SU-DHL-6 (cell line): ENCODE measurements at regions not wholly inside any gene's neighbourhood (a gene's known extent, or its start where the extent isn't known, plus 50 kb on each side); places are given as distances from the start of the nearest gene placed in this dataset.

Experiments used
- H2AFZ ChIP-seq: fragments of 200-600 bp; sonication (generic); 2 replicates; pipeline ENCODE4 v1.6.1; 2014; ENCODE audit warnings: low read depth, mild to moderate bottlenecking, moderate library complexity, mixed read lengths, antibody characterized with exemption, low read length; ENCODE audit not compliant: severe bottlenecking
- H3F3A ChIP-seq: fragments of 200-600 bp; shearing (Covaris generic); 2 replicates; pipeline ENCODE4 v1.6.0; 2016; ENCODE audit warnings: antibody characterized with exemption, mild to moderate bottlenecking; ENCODE audit not compliant: insufficient read depth
- H3K27ac ChIP-seq: fragments of 200-600 bp; sonication (generic); 2 replicates; pipeline ENCODE4 v1.5.1; 2016; ENCODE audit warnings: low read depth, mild to moderate bottlenecking, low read length, moderate library complexity, mixed read lengths
- H3K27me3 ChIP-seq: fragments of 200-600 bp; sonication (generic), shearing (Covaris generic); 2 replicates; pipeline ENCODE4 v1.6.0; 2014; ENCODE audit warnings: mild to moderate bottlenecking, low read length
- H3K36me3 ChIP-seq: fragments of 200-600 bp; sonication (generic); 2 replicates; pipeline ENCODE4 v1.6.1; 2014; ENCODE audit warnings: mild to moderate bottlenecking, low read length, mixed read lengths
- H3K4me2 ChIP-seq: fragments of 300-600, 200-600 bp; shearing (Covaris generic), sonication (generic); 2 replicates; pipeline ENCODE4 v1.6.0; 2014; ENCODE audit warnings: low read length, low read depth, mild to moderate bottlenecking; ENCODE audit not compliant: poor library complexity, severe bottlenecking
- H3K4me3 ChIP-seq: fragments of 200-600 bp; sonication (generic); 2 replicates; pipeline ENCODE4 v1.5.1; 2014; ENCODE audit warnings: antibody characterized with exemption, low read length, mild to moderate bottlenecking, mixed read lengths; ENCODE audit not compliant: insufficient read depth, poor library complexity, severe bottlenecking
- H3K79me2 ChIP-seq: fragments of 200-600 bp; sonication (generic); 2 replicates; pipeline ENCODE4 v1.6.1; 2014; ENCODE audit warnings: mild to moderate bottlenecking, low read length, moderate library complexity; ENCODE audit not compliant: insufficient read depth
- H3K9ac ChIP-seq: fragments of 200-600 bp; sonication (generic); 2 replicates; pipeline ENCODE4 v1.7.0; 2014; ENCODE audit warnings: mild to moderate bottlenecking, low read length
- H3K9me2 ChIP-seq: fragments of 200-600 bp; sonication (generic); replicated peaks from 2 replicates; pipeline ENCODE4 v1.6.1; 2014; ENCODE audit warnings: low read length; ENCODE audit not compliant: insufficient read depth
- H3K9me3 ChIP-seq: fragments of 200-600 bp; sonication (generic); 2 replicates; pipeline ENCODE4 v1.6.1; 2014; ENCODE audit warnings: low read length, mixed read lengths; ENCODE audit not compliant: insufficient read depth
- H4K20me1 ChIP-seq: fragments of 200-600 bp; sonication (generic); 2 replicates; pipeline ENCODE4 v1.6.1; 2014; ENCODE audit warnings: low read depth, mild to moderate bottlenecking, antibody characterized with exemption, low read length, moderate library complexity, mixed read lengths
- CTCF ChIP-seq: fragments of 200-600 bp; sonication (generic); IDR thresholded peaks from one replicate; pipeline ENCODE4 v1.5.1; 2017; ENCODE audit warnings: antibody characterized with exemption, mild to moderate bottlenecking, low read length, moderate library complexity; ENCODE audit not compliant: insufficient read depth, poor library complexity, severe bottlenecking
- EZH2phosphoT487 ChIP-seq: fragments of 200-600 bp; sonication (generic), shearing (Covaris generic); conservative IDR thresholded peaks from 2 replicates; pipeline ENCODE4 v1.6.1; 2018; ENCODE audit warnings: mild to moderate bottlenecking, antibody characterized with exemption, low read length, moderate library complexity, mixed read lengths

DNA sequence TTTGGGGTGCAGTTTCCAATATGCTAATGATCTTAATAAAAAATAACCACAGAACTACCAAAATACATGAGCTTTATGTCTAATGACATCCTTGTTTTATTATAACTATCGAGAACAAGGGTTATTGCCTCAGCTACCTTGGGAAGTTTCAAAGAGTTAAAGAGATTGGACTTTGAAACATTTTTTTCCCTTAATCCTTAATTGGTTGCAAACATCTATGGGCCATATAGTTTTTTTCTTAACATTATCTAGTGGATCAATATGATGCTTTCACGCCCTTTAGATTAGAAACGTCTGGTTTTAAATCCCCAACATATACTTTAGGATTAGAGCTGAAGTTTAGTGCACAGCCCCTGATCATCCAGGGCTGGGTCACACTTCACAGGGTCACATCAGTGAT lies 219.2 kb upstream of the SGO1 start:
- no peak overlapping the region for H3K9ac ChIP-seq
- H3F3A ChIP-seq, result no peaks in the 10 kb centered on the region
- H3K79me2 ChIP-seq, result no peaks in the 10 kb centered on the region
- H3K36me3 ChIP-seq, result no peaks in the 10 kb centered on the region
- no peak overlapping the region for H2AFZ ChIP-seq
- H3K27me3 ChIP-seq, result no peaks in the 10 kb centered on the region
- H3K4me3 ChIP-seq, result no peak overlapping the region
- H3K4me2 ChIP-seq, result no peak overlapping the region
- H3K9me2 ChIP-seq, result no peaks in the 10 kb centered on the region
- no peak overlapping the region for H3K27ac ChIP-seq
- no peaks in the 10 kb centered on the region for H3K9me3 ChIP-seq
- no peaks in the 10 kb centered on the region for H4K20me1 ChIP-seq
- TF ChIP-seq EZH2phosphoT487 (no peak), CTCF (no peak)

DNA sequence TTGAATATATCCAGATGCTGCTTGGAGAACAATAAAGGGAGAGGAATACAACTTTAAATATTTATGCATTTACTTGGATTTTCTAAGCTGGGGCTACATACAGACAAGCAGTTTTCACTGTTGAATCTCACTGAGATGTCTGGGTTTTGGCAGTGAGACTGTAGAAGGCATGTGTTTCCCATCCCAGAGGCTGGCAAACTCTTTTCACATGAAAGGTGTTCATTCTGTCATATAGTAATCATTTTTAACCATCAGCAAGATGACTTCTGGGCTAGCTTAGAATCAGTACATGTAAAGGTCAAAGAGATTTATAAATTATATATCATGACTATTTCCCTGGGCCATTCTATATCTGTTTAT lies 218.7 kb upstream of the SGO1 start:
- Histone ChIP-seq H3K9ac (no peak overlapping the region), H3K36me3 (no peaks in the 10 kb centered on the region), H3K4me3 (no peak overlapping the region), H3K9me3 (no peaks in the 10 kb centered on the region), H3K27me3 (no peaks in the 10 kb centered on the region), H3K9me2 (no peaks in the 10 kb centered on the region), H4K20me1 (no peaks in the 10 kb centered on the region), H3K27ac (no peak overlapping the region), H2AFZ (no peak overlapping the region), H3F3A (no peaks in the 10 kb centered on the region), H3K79me2 (no peaks in the 10 kb centered on the region), H3K4me2 (no peak overlapping the region)
- TF ChIP-seq EZH2phosphoT487 (no peak), CTCF (no peak)

- no peaks in the 10 kb centered on the region for H3K9me2 ChIP-seq
- no peak overlapping the region for H3K9ac ChIP-seq
- H3F3A ChIP-seq, result no peaks in the 10 kb centered on the region
- H3K9me3 ChIP-seq, result no peaks in the 10 kb centered on the region
- H3K79me2 ChIP-seq, result no peaks in the 10 kb centered on the region
- H3K36me3 ChIP-seq, result no peaks in the 10 kb centered on the region
- no peak for TF ChIP-seq CTCF
- TF ChIP-seq EZH2phosphoT487, result no peak
- H4K20me1 ChIP-seq, result no peaks in the 10 kb centered on the region
- no peak overlapping the region for H3K4me2 ChIP-seq
- H2AFZ ChIP-seq, result no peak overlapping the region
- no peaks in the 10 kb centered on the region for H3K27me3 ChIP-seq
- H3K27ac ChIP-seq, result no peak overlapping the region
- H3K4me3 ChIP-seq, result no peak overlapping the region
Observed at GRCh38 chr3:20403986-20404740, 218.2 kb upstream of the SGO1 start.
